ENCODE measurements at regions not wholly inside any gene's neighbourhood (a gene's known extent, or its start where the extent isn't known, plus 50 kb on each side); places are given as distances from the start of the nearest gene placed in this dataset.

GRCh38 chr12:75974323-75975187 is 57.0 kb downstream of the PHLDA1 start:
- H3K4me3 ChIP-seq (ENCODE audit: low read depth in 1 of 2, low read length in 2 of 2), result no peak overlapping the region
- no peak overlapping the region for H3K9ac ChIP-seq (ENCODE audit: low read length)
- H3K4me1 ChIP-seq (ENCODE audit: insufficient read depth, low read length), result peaks cover 12% of the 10 kb centered on the region
- no peaks in the 10 kb centered on the region for H3K9me3 ChIP-seq (ENCODE audit: low read length)
- H3K27me3 ChIP-seq (ENCODE audit: control insufficient read depth in 1 of 2, insufficient read depth in 2 of 2, low read length in 2 of 2), result no peaks in the 10 kb centered on the region
- no peaks in the 10 kb centered on the region for H3K36me3 ChIP-seq (ENCODE audit: insufficient read depth, low read length)
- H3K27ac ChIP-seq (ENCODE audit: low read depth, low read length), result no peak overlapping the region

GRCh38 chr12:75971253-75971652 is 60.3 kb downstream of the PHLDA1 start:
- H3K9me3 ChIP-seq (ENCODE audit: low read length), result no peaks in the 10 kb centered on the region
- no peaks in the 10 kb centered on the region for H3K4me1 ChIP-seq (ENCODE audit: insufficient read depth, low read length)
- no peak overlapping the region for H3K4me3 ChIP-seq (ENCODE audit: low read depth in 1 of 2, low read length in 2 of 2)
- no peak overlapping the region for H3K27ac ChIP-seq (ENCODE audit: low read depth, low read length)
- no peaks in the 10 kb centered on the region for H3K27me3 ChIP-seq (ENCODE audit: control insufficient read depth in 1 of 2, insufficient read depth in 2 of 2, low read length in 2 of 2)
- no peak overlapping the region for H3K9ac ChIP-seq (ENCODE audit: low read length)
- no peaks in the 10 kb centered on the region for H3K36me3 ChIP-seq (ENCODE audit: insufficient read depth, low read length)

DNA sequence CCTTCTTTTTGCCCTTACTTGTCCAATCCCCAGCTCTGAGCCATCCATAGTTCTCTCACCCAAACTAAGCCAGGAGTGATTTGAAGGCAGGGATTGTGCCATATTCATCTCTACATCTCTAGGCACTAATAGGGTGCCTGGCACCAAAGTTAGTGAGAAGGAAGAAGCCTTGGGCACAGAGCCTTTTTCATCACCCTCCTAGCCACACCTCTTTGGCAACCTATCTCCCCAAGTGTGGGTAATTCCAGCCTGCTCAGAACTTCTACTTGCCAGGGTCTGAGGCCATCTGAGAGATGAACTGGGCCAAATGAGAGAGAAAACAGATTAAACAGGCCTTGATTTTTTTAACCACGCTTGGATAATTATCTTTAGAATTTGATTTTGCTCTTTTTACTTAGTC is 61.3 kb downstream of the PHLDA1 start:
- H3K9me3 ChIP-seq (ENCODE audit: low read length), result no peaks in the 10 kb centered on the region
- no peaks in the 10 kb centered on the region for H3K4me1 ChIP-seq (ENCODE audit: insufficient read depth, low read length)

DNA sequence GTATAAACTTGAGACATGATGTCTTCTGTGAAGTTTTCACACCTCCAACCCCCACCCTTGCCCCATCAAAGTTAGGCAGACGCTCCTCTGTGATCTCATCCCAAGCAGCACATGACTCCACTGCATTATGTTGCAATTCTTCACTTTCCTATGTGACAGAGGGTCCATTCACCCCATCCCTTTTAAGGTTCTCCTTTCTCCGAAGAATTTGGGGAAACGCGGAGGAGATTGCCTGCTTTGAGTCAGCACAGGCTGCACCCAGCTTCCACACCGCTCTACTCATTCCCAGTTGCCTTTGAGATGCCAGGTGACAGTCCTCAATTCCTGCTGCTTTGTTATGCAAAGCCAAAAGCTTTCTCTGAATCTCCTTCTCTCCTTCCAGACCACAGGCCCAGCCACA is 61.8 kb downstream of the PHLDA1 start:
- H3K27ac ChIP-seq (ENCODE audit: low read depth, low read length), result no peak overlapping the region
- no peaks in the 10 kb centered on the region for H3K4me1 ChIP-seq (ENCODE audit: insufficient read depth, low read length)
- H3K4me3 ChIP-seq (ENCODE audit: low read depth in 1 of 2, low read length in 2 of 2), result no peak overlapping the region
- no peak overlapping the region for H3K9ac ChIP-seq (ENCODE audit: low read length)
- H3K36me3 ChIP-seq (ENCODE audit: insufficient read depth, low read length), result no peaks in the 10 kb centered on the region
- no peaks in the 10 kb centered on the region for H3K27me3 ChIP-seq (ENCODE audit: control insufficient read depth in 1 of 2, insufficient read depth in 2 of 2, low read length in 2 of 2)
- no peaks in the 10 kb centered on the region for H3K9me3 ChIP-seq (ENCODE audit: low read length)

More for the DNA sequence above, 61.3 kb downstream of the PHLDA1 start:
- H3K27ac ChIP-seq (ENCODE audit: low read depth, low read length), result no peak overlapping the region
- H3K9ac ChIP-seq (ENCODE audit: low read length), result no peak overlapping the region
- no peaks in the 10 kb centered on the region for H3K27me3 ChIP-seq (ENCODE audit: control insufficient read depth in 1 of 2, insufficient read depth in 2 of 2, low read length in 2 of 2)
- H3K36me3 ChIP-seq (ENCODE audit: insufficient read depth, low read length), result no peaks in the 10 kb centered on the region
- no peak overlapping the region for H3K4me3 ChIP-seq (ENCODE audit: low read depth in 1 of 2, low read length in 2 of 2)

- Histone ChIP-seq H3K4me3 (ENCODE audit: low read depth in 1 of 2, low read length in 2 of 2) (no peak overlapping the region), H3K27ac (ENCODE audit: low read depth, low read length) (no peak overlapping the region), H3K4me1 (ENCODE audit: insufficient read depth, low read length) (no peaks in the 10 kb centered on the region), H3K9ac (ENCODE audit: low read length) (no peak overlapping the region), H3K36me3 (ENCODE audit: insufficient read depth, low read length) (no peaks in the 10 kb centered on the region), H3K9me3 (ENCODE audit: low read length) (no peaks in the 10 kb centered on the region), H3K27me3 (ENCODE audit: control insufficient read depth in 1 of 2, insufficient read depth in 2 of 2, low read length in 2 of 2) (no peaks in the 10 kb centered on the region)
These were observed 65.9 kb downstream of the PHLDA1 start for GRCh38 chr12:75965661-75966060.

DNA sequence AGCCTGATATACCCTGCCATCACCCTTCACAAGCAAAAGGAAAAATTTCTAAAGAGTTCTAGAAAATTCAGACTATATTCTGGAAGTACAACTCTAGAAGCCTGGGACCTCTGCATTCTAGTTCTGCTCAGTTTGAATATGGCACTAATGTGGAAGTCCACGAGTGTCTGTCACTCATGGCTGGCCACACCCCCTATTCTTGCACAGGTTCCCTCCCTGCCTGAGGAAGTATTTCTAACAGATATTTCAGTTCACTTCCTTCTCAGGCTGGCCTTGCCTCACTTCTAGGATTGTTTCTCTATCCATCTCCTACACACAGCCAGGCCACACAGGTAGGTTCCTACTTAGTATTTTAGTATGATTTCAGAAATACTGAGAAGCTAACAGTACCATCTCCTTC is 67.4 kb downstream of the PHLDA1 start:
- H3K4me1 ChIP-seq (ENCODE audit: insufficient read depth, low read length), result no peaks in the 10 kb centered on the region

GRCh38 chr12:75961878-75962277 is 69.7 kb downstream of the PHLDA1 start:
- H3K36me3 ChIP-seq (ENCODE audit: insufficient read depth, low read length), result no peaks in the 10 kb centered on the region

More for the DNA sequence above, 67.4 kb downstream of the PHLDA1 start:
- Histone ChIP-seq H3K9me3 (ENCODE audit: low read length) (no peaks in the 10 kb centered on the region), H3K4me3 (ENCODE audit: low read depth in 1 of 2, low read length in 2 of 2) (no peak overlapping the region), H3K27ac (ENCODE audit: low read depth, low read length) (no peak overlapping the region), H3K27me3 (ENCODE audit: control insufficient read depth in 1 of 2, insufficient read depth in 2 of 2, low read length in 2 of 2) (no peaks in the 10 kb centered on the region), H3K9ac (ENCODE audit: low read length) (no peak overlapping the region), H3K36me3 (ENCODE audit: insufficient read depth, low read length) (no peaks in the 10 kb centered on the region)

DNA sequence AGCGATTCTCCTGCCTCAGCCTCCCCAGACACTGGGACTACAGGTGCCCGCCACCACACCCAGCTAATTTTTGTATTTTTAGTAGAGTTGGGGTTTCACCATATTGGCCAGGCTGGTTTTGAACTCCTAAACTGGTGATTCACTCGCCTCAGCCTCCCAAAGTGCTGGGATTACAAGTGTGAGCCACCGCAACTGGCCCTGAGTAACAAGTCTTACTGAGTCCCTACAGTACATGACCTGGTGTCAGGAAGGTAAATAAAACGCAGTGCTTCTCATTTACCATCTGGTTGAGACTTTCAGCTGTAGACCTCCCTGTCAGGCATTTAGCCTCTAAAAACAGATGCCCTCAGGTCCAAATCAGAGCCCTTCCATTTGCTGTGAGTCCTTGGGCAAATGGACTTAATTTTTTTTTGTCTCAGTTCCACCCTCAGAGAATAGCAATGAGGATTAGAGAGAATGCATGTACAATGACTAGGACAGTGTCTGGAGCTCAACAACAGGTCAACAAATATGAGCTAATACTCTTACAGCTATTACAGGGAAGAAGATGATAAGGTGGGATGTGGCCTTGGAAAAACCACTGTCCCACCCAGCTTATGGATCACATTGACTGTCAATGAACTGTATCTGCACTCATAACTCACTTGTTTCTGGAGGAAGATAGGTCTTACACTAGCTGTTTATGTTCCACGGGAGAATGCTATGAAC is 70.5 kb downstream of the PHLDA1 start:
- no peaks in the 10 kb centered on the region for H3K4me1 ChIP-seq (ENCODE audit: insufficient read depth, low read length)
- H3K27ac ChIP-seq (ENCODE audit: low read depth, low read length), result no peak overlapping the region
- H3K9ac ChIP-seq (ENCODE audit: low read length), result no peak overlapping the region
- H3K4me3 ChIP-seq (ENCODE audit: low read depth in 1 of 2, low read length in 2 of 2), result no peak overlapping the region
- no peaks in the 10 kb centered on the region for H3K36me3 ChIP-seq (ENCODE audit: insufficient read depth, low read length)
- no peaks in the 10 kb centered on the region for H3K27me3 ChIP-seq (ENCODE audit: control insufficient read depth in 1 of 2, insufficient read depth in 2 of 2, low read length in 2 of 2)
- H3K9me3 ChIP-seq (ENCODE audit: low read length), result no peaks in the 10 kb centered on the region

More at GRCh38 chr12:75961878-75962277, 69.7 kb downstream of the PHLDA1 start:
- Histone ChIP-seq H3K4me3 (ENCODE audit: low read depth in 1 of 2, low read length in 2 of 2) (no peak overlapping the region), H3K27ac (ENCODE audit: low read depth, low read length) (no peak overlapping the region), H3K9ac (ENCODE audit: low read length) (no peak overlapping the region), H3K27me3 (ENCODE audit: control insufficient read depth in 1 of 2, insufficient read depth in 2 of 2, low read length in 2 of 2) (no peaks in the 10 kb centered on the region), H3K4me1 (ENCODE audit: insufficient read depth, low read length) (no peaks in the 10 kb centered on the region), H3K9me3 (ENCODE audit: low read length) (no peaks in the 10 kb centered on the region)

- Histone ChIP-seq H3K4me3 (ENCODE audit: low read depth in 1 of 2, low read length in 2 of 2) (no peak overlapping the region), H3K27ac (ENCODE audit: low read depth, low read length) (no peak overlapping the region), H3K27me3 (ENCODE audit: control insufficient read depth in 1 of 2, insufficient read depth in 2 of 2, low read length in 2 of 2) (no peaks in the 10 kb centered on the region), H3K9me3 (ENCODE audit: low read length) (no peaks in the 10 kb centered on the region), H3K4me1 (ENCODE audit: insufficient read depth, low read length) (no peaks in the 10 kb centered on the region), H3K9ac (ENCODE audit: low read length) (no peak overlapping the region), H3K36me3 (ENCODE audit: insufficient read depth, low read length) (no peaks in the 10 kb centered on the region)
These were observed 71.3 kb downstream of the PHLDA1 start for GRCh38 chr12:75960086-75960910.

- Histone ChIP-seq H3K9me3 (ENCODE audit: low read length) (no peaks in the 10 kb centered on the region), H3K27ac (ENCODE audit: low read depth, low read length) (no peak overlapping the region), H3K4me3 (ENCODE audit: low read depth in 1 of 2, low read length in 2 of 2) (no peak overlapping the region), H3K27me3 (ENCODE audit: control insufficient read depth in 1 of 2, insufficient read depth in 2 of 2, low read length in 2 of 2) (no peaks in the 10 kb centered on the region), H3K36me3 (ENCODE audit: insufficient read depth, low read length) (no peaks in the 10 kb centered on the region), H3K9ac (ENCODE audit: low read length) (no peak overlapping the region), H3K4me1 (ENCODE audit: insufficient read depth, low read length) (no peaks in the 10 kb centered on the region)
These were observed 72.1 kb downstream of the PHLDA1 start for GRCh38 chr12:75959506-75959905.

DNA sequence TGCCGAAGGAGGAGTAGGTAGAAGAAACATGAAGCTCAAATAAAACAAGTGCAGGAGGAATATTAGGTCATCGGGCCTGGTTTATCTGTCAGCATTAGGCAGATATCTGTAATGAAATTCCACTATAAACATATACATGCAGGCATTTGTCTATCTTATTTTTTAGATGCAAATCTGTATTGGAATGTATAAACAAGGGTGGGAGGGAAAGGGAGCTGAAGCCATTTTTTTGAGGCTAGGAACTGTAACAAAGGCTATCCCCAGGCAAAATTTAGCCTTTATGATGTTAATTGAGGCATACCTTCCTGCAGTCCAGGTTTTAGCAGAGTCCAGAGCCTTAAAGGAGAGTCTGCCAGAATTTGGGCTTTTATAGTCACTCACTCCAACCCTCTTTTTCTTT is 72.5 kb downstream of the PHLDA1 start:
- Histone ChIP-seq H3K4me3 (ENCODE audit: low read depth in 1 of 2, low read length in 2 of 2) (no peak overlapping the region), H3K4me1 (ENCODE audit: insufficient read depth, low read length) (no peaks in the 10 kb centered on the region), H3K36me3 (ENCODE audit: insufficient read depth, low read length) (no peaks in the 10 kb centered on the region), H3K27me3 (ENCODE audit: control insufficient read depth in 1 of 2, insufficient read depth in 2 of 2, low read length in 2 of 2) (no peaks in the 10 kb centered on the region), H3K27ac (ENCODE audit: low read depth, low read length) (no peak overlapping the region), H3K9ac (ENCODE audit: low read length) (no peak overlapping the region), H3K9me3 (ENCODE audit: low read length) (no peaks in the 10 kb centered on the region)
